Stimulated activated CD8-positive, alpha-beta memory T cell treated with anti-CD3 and anti-CD28 coated beads, Interleukin-4, amount 100 ng/mL, for 24 hours (primary cell): ENCODE measurements at regions not wholly inside any gene's neighbourhood (a gene's known extent, or its start where the extent isn't known, plus 50 kb on each side); places are given as distances from the start of the nearest gene placed in this dataset.
"Not testable (repeated sequence)": the region's sequence is repeated elsewhere in the genome, so short reads cannot be mapped to it uniquely, and the experiment has no call there.

ENCODE experiments used
- DNase-seq: peaks from one replicate; pipeline ENCODE4 v3.0.0-alpha.2; 2020; ENCODE audit warnings: low read depth

DNA sequence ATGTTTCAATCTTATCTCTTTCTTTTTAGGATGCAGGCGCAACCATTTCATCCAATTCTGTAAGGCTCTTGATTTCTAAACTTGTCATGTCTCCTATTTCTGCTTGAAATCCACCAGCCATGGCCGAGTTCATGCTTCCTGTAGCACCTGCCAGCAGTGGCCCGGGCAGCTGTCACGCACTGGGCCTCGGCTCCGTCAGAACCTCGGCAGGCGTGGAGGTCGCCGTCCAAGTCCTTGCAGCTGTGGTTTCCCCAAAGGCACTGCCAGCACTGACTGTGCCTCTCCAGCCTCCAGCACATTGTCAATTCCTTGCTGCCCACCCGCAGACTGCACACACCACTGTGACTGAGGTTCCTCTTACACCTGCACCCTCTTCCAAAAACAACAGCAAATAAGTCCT is 188.7 kb upstream of the SALL3 start:
- DNase-seq, result no peak

DNA sequence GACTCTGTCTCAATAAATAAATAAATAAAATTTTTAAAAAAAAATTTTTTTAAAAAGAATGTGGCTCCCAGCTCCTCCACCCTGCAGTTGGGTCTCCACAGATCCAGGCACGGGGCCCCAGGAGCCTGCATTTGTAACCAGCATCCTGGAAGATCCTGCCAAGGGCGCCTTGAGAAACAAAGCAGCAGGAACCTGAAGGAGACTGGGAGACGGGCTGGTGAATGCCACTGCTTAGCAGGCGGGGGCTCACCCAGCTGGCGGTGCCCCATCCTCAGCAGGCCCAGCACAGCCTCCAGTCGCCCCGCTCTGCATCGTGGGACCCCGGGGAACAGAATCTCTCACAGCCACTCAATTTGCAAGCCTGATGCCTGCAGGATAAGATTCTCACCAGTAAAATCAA is 187.5 kb upstream of the SALL3 start:
- no peak for DNase-seq

- DNase-seq, result no peak
Measured at GRCh38 chr18:78792736-78793135, 186.9 kb upstream of the SALL3 start.

DNA sequence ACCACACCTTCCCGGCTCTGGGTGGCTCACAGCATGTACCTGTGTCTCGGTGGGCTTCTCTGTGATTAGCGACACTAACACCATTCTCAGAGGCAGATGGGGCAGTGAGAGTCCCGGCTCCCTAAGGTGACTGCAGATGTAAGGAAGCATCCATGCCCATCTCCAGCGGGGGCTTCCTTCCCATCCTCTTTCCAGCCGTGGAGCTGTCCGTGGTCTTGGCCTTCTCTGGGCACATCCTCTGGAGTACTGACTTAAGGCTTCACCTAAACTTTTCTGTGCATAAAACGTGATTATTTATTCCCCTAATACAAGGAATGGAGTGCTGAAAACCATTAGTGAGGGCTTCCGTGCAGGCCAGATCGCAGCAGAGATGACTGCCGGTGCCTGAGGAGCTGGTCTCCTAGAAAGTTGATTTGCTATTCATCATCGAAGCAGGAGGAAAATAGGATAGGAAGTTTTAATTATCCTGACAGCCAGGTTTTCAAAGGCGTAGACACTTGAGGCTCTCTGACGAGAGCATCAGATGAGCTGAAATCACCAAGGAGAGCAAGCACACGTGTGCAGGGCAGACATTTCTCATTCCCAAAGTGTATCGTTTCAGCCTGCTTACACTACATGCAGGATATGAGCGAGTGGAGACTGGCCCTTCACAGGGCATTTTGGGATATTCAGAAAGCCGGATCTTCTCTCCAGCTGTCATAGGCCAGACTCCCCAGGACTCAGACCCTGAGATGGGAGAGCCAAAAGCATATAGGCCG is 186.1 kb upstream of the SALL3 start:
- DNase-seq, result no peak

DNA sequence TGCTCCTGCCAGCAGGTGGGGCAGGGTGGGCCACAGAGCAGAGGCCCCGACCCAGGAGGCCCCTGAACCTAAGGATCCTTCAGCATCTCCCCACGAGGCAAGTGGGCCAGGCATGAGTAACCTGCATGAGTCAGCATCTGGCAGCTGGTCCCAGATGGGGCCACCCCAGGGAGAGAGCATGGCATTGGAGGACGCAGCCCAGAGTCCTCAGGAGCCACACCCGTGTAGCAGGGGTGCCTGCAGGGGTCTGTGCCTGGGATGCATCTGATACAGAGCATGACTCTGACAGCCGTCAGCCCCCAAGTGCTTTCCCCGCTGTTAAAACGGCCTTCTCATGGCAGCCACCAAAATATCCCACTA is 185.6 kb upstream of the SALL3 start:
- DNase-seq, result no peak

DNA sequence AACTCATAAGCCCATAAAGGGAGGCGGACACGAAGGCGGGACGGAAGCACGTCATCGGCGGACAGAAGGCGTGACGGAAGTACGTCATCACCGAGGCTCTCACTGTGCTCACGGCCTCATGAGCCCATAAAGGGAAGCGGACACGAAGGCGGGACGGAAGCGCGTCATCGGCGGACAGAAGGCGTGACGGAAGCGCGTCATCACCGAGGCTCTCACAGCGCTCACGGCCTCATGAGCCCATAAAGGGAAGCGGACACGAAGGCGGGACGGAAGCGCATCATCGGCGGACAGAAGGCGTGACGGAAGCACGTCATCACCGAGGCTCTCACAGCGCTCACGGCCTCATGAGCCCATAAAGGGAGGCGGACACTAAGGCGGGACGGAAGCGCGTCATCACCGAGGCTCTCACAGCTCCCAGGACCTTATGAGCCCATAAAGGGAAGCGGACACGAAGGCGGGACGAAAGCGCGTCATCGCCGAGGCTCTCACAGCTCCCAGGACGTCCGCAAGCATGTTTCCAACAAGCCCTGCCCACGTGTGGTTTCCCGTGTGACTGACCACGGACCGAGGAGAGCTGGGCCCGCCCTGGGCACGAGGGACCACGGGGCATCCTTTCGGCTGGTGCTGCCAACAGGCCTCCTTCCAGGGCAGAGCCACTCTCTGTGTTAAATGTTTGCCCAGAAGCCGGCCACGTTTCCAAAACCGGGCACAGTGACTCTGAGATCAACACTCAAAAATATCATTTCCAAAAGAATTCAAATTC is 182.7 kb upstream of the SALL3 start:
- no peak for DNase-seq

- DNase-seq, result no peak
Measured at GRCh38 chr18:78797499-78797898, 182.1 kb upstream of the SALL3 start.

- no peak for DNase-seq
Measured at GRCh38 chr18:78798402-78799175, 181.0 kb upstream of the SALL3 start.

DNA sequence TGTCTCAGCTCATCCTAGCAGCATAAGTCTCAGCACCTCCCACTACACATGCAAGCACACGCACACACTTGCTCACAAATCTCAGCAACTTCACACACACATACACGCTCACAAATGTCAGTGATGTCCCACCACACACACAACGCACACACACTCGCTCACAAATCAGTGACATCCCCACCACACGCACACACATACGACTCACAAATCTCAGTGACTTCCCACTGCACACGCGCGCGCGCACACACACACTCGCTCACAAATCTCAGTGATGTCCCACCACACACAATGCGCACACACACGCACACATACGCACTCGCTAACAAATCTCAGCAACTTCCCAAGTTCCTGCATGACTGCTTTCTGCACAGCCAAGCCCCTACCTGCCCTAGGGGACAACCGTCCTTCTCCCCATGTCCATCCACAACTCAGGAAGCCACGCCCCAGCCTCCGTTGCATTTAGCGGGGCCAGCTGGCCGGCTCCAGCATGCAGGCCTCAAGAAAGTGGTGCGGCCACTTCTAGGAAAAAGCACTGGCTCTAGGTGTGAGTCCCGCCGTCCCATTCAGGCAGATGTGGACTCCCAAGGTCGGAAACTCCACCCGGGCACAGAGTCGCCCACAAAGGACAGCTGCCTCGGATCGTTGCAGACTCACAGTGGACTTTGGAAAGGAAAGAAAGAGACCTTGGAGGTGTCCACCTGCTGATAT is 180.1 kb upstream of the SALL3 start:
- DNase-seq, result no peak

DNA sequence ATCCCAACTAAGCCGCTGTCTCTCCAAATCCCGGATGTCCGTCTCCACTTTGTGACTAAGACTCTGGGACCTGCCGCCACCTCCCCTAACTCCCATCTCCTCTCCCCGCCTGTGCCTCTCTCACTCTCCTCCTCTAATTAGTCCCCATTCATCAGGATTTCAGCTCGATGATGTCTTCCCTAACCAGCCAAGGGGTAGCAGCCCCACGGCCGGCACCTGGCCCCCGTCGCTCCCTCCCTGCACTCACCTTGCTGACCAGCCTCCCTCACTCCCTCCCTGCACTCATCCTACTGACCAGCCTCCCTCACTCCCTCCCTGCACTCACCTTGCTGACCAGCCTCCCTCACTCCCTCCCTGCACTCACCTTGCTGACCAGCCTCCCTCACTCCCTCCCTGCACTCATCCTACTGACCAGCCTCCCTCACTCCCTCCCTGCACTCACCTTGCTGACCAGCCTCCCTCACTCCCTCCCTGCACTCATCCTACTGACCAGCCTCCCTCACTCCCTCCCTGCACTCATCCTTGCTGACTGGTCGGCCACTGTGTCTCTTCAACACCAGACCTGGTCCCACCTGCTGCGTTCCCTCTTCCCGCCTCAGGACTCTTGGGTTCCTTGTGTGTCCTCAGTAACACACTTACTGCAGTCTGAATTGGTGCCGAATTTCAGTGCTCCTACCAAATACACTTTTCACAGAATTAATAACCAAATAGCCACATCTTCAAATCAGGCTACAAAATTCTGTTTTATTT is 179.3 kb upstream of the SALL3 start:
- DNase-seq, result not testable (repeated sequence)

GRCh38 chr18:78801011-78801410 is 178.6 kb upstream of the SALL3 start:
- DNase-seq, result no peak

DNA sequence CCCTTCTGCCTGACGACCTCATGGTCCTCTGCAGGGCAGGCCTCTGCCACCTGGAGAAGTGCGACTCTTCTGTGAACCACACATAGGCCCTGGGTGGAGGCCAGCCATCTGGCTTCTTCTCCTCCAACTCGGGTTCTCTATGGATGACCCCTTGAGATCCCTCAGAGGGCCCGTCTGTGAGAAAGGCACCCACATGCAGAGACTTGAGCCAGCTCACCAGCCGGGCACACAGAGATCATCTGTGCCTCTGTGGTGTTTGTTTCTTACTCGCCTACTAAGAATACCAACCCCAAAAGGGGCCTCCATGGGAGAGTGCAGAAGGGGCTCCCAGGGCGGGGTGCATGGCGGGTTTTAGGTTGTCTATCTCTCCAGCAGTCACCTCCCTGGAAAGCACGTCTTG is 176.5 kb upstream of the SALL3 start:
- DNase-seq, result no peak

DNA sequence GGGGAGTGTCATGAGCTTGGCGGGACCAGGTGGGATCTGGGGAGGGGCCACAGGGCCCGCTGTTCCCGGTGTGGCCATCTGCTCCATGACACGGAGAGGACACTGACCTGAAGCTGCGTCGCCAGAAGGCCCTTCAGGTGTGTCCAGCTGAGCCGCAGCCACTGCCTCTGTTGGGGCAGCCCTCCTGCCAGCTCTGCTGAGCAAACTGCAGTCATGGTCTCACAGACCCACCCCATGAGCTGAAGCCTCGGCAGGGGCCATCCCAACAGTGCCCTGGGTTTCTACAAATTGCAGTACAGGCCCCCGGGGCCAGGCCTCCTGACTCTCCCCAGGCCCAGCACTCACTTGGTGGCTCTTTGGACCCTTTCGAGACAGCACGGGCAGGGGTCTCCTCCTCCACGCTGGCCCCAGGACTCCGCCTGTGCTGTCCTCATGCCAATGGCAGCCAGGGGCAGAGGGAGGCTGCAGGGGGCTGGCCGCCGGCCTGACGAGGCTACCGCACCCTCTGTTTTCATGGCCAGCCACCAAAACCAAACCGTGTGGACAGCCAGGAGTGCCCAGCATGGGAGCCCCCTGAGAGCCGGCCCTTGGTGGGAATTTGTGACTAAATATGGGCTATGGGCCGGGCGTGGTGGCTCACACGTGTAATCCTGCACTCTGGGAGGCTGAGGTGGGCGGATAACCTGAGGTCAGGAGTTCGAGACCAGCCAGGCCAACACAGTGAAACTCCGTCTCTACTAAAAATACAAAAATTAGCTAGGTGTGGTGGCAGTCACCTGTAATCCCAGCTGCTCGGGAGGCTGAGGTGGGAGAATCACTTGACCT is 175.2 kb upstream of the SALL3 start:
- no peak for DNase-seq

GRCh38 chr18:78805840-78806239 is 173.8 kb upstream of the SALL3 start:
- DNase-seq, result no peak

DNA sequence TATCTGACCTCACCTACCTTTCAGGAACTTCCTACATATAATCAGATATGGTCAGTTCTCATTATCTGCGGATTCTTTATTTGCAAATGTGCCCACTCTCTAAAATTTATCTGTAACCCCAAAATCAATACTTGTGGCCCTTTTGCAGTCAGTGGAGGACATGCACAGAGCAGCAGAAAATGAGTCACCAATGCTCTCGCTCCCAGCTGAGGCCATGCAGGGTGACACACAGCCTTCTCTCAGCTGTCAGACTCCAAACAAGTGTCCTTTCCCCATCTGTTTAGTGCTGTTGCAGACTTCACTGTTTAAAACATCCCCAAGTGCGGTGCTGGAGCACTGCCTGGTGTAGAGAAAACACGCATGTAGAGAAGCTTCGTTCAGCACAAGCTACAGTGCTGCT is 171.9 kb upstream of the SALL3 start:
- DNase-seq, result no peak

DNA sequence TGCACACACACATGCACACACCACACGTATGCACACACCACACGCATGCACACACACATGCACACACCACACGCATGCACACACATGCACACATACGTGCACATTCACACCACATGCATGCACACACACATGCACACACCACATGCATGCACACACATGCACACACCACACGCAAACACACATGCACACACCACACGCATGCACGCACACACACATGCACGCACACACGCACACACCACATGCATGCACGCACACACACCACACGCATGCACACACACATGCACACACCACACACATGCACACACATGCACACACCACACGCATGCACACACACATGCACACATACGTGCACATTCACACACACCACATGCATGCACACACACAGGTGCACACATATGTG is 169.8 kb upstream of the SALL3 start:
- no peak for DNase-seq

DNA sequence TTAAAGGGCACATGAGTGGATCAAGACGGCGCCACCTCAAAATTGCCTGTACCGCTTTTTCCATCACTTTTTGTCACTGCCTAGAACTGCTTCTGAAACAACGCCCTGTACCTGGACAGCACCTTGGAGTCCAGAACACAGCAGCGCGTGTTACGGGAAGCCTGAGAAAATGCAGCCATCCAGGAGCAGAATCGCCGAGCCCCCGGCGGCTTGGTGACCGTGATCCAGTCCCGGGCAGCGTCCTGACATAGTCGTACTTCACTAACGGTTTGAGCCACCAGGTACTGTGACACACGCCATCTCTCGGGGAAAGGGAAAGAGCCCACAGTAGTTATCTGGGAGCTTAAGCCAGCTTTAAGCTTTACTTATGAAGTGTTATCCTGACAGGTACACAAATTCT is 168.9 kb upstream of the SALL3 start:
- DNase-seq, result no peak

DNA sequence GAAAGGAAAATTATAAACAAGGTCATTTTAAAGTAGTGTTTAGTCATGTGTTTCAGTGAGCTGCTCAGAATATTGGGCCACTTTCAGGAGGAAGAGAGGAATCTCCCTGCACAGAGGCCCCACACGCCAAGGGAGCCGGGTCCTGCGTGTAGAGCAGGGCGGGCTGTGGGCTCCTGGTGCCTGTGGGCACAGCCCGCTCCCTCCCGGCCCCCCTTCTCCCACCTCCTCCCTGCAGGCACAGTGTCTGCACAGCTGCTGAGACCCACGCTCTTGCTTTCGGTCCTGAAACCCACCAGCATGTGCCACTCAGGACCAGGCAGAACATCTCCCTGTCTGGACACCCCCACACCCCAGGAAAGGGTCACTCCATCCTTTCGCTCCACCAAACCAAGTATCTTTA is 167.6 kb upstream of the SALL3 start:
- DNase-seq, result no peak

- DNase-seq, result no peak
Measured at GRCh38 chr18:78813156-78813555, 166.5 kb upstream of the SALL3 start.

DNA sequence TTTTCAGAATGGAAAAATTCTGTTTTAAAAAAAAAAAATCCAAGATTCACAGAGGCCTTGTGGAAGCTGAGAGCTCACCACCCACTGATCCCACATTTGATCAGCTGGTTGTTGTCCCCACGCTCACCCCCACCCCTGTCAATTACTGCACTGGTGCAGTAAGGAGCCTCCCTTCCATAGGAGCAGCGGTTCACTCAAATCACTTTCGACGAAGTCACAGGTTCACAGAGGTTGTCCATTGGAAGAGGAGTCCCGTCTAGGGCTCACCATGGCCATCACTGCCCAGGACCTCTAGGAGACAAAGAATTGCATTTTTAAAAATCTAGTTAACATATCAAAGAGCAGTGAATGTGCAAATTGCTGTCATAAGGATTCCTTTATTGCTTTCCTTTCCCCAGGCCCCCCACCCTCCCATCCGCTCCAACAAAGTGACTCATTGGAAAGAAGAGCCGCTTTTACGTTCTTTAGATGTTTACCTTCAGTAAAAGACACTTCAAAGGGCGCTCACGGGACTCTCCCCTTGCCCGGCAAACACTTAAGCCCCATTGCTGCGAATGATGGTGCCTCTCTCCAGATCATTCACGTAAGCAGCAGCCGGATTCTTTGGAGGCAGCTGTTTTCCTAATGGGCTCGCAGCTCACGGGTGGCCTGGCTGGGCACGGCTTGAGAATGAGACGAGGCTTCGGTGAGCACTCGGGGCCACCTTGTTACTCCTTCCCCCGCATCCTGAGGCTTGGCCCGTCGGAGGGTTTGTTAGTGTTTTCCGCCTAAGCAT is 165.5 kb upstream of the SALL3 start:
- DNase-seq, result no peak
